Lung (tissue), 11 donors: ENCODE measurements at regions not wholly inside any gene's neighbourhood (a gene's known extent, or its start where the extent isn't known, plus 50 kb on each side); places are given as distances from the start of the nearest gene placed in this dataset.

Source experiments
- ATAC-seq: fragments of 200-7000 bp; cut with Tn5 transposase; one replicate; pipeline ENCODE4 v1.9.1; 2020; ENCODE audit warnings: moderate number of reproducible peaks; ENCODE audit not compliant: insufficient read depth, low FRiP score
- DNase-seq, 3 donors: peaks; one replicate each; pipeline ENCODE4 v3.0.0-alpha.2; 2013 to 2017
- H3K27ac ChIP-seq, 2 donors: one replicate each; pipeline ENCODE4 v1.5.1; 2013; ENCODE audit warnings: mild to moderate bottlenecking in 2 of 2, moderate library complexity in 2 of 2, control low read depth in 1 of 2, inconsistent platforms in 1 of 2, low read depth in 1 of 2, low read length in 1 of 2
- H3K27me3 ChIP-seq, 3 donors: one replicate each; pipeline ENCODE4 v1.5.1; 2013; ENCODE audit warnings: low read length in 2 of 3; ENCODE audit not compliant: control insufficient read depth in 3 of 3, insufficient read depth in 3 of 3
- H3K36me3 ChIP-seq, 4 donors: one replicate each; pipeline ENCODE4 v1.5.1; 2013; ENCODE audit warnings: low read length in 4 of 4, mild to moderate bottlenecking in 1 of 4, moderate library complexity in 1 of 4; ENCODE audit not compliant: control insufficient read depth in 4 of 4, insufficient read depth in 4 of 4
- H3K4me1 ChIP-seq, 5 donors: one replicate each; pipeline ENCODE4 v1.5.1; 2013; ENCODE audit warnings: low read length in 5 of 5, mild to moderate bottlenecking in 2 of 5, moderate library complexity in 1 of 5; ENCODE audit not compliant: control insufficient read depth in 5 of 5, insufficient read depth in 5 of 5
- H3K4me3 ChIP-seq: one replicate; pipeline ENCODE4 v1.5.1; 2013; ENCODE audit warnings: mild to moderate bottlenecking, control low read depth, moderate library complexity
- H3K9ac ChIP-seq, 2 donors: one replicate each; pipeline ENCODE4 v1.5.1; 2013; ENCODE audit warnings: low read length in 2 of 2, control low read depth in 1 of 2; ENCODE audit not compliant: insufficient read depth in 1 of 2
- H3K9me3 ChIP-seq, 4 donors: one replicate each; pipeline ENCODE4 v1.5.1; 2013; ENCODE audit warnings: low read length in 3 of 4, mild to moderate bottlenecking in 1 of 4, moderate library complexity in 1 of 4; ENCODE audit not compliant: control insufficient read depth in 4 of 4, insufficient read depth in 3 of 4
- WGBS, 2 donors: extraction: QIAGEN DNeasy Blood & Tissue Kit; methylation state at CpG; one replicate each; pipeline ENCODE4 v1.1.7; 2013; 5-methylcytosine and 5-hydroxymethylcytosine counted together
- TF ChIP-seq, protein P1 (sequence below): IDR thresholded peaks from 2 replicates; pipeline ENCODE4 v1.5.1; 2012; ENCODE audit warnings: mild to moderate bottlenecking; ENCODE audit errors: control extremely low read depth, extremely low read depth
- donor health status: control.
- donor health status: control.
- donor health status: Bipolar disorder and iron deficiency.
- donor health status: healthy.
- donor health status: DM: yes; HTN: yes; CAD: no.

DNA sequence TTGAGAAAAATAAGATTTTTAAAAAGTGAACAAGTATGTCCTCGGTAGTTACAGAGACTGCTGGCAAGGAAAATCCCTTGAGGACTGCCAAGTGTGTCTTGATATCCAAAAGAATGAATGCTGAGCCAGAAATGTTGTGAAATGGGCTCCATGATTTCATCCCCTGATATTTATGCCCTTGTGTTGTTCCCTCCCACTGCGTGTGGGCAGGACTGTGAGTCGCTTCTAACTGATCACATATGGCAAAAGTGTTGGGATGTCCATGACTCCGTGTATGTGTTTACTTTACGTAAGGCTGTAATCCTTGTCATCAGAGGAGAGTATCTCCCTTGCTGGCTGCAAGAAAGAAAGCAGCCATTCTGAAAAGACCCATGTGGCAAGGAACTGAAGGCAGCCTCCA is 285.1 kb downstream of the SS18 start:
- 71 to 83% methylated on average over 5 of the region's 5 CpGs for WGBS, 2 donors
- Histone ChIP-seq H3K9ac (no peak overlapping the region), H3K27ac (no peak overlapping the region), H3K9me3 (no peaks in the 10 kb centered on the region), H3K4me3 (no peak overlapping the region), H3K36me3 (no peaks in the 10 kb centered on the region), H3K27me3 (no peaks in the 10 kb centered on the region), H3K4me1 (peaks cover 0 to 12% (median 3%) of the 10 kb centered on the region in 5 donors)
- DNase-seq (peak; percentile 81 to 97 (median 92)), ATAC-seq (peak; percentile 83)
- TF ChIP-seq, protein P1, sequence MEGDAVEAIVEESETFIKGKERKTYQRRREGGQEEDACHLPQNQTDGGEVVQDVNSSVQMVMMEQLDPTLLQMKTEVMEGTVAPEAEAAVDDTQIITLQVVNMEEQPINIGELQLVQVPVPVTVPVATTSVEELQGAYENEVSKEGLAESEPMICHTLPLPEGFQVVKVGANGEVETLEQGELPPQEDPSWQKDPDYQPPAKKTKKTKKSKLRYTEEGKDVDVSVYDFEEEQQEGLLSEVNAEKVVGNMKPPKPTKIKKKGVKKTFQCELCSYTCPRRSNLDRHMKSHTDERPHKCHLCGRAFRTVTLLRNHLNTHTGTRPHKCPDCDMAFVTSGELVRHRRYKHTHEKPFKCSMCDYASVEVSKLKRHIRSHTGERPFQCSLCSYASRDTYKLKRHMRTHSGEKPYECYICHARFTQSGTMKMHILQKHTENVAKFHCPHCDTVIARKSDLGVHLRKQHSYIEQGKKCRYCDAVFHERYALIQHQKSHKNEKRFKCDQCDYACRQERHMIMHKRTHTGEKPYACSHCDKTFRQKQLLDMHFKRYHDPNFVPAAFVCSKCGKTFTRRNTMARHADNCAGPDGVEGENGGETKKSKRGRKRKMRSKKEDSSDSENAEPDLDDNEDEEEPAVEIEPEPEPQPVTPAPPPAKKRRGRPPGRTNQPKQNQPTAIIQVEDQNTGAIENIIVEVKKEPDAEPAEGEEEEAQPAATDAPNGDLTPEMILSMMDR = no peak

- H3K9ac ChIP-seq = no peak overlapping the region
- whole genome bisulfite sequencing, 2 donors = 92 to 95% methylated on average over 3 of the region's 3 CpGs
- ATAC-seq = no peak
- no peaks in the 10 kb centered on the region for H3K9me3 ChIP-seq
- H3K36me3 ChIP-seq = no peaks in the 10 kb centered on the region
- DNase-seq = no peak
- TF ChIP-seq, protein P1 = no peak
- H3K27me3 ChIP-seq = no peaks in the 10 kb centered on the region
- H3K27ac ChIP-seq = no peak overlapping the region
- H3K4me3 ChIP-seq = no peak overlapping the region
- H3K4me1 ChIP-seq = peaks cover 0 to 20% (median 5%) of the 10 kb centered on the region in 5 donors
Observed at GRCh38 chr18:25799231-25799630, 291.2 kb downstream of the SS18 start.

DNA sequence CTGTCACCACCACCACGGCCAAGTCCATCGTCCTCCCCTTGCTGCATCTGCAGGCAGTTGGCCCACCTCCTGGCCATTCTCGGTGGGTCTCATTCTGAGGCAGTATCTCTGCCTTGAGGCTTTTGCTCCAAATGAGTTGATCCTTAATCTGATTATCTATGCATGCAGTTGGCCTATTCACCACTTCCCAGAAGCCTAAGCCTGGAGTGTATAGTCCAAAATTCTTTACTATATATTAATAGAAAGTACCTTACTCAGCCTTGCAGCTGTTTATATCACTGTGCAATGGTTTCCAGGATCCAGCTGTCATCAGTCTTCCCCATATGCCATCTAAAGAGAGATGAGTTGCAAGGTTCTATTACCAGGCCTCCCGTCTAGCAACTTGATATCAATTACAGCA is 292.4 kb downstream of the SS18 start:
- Histone ChIP-seq H3K9me3 (no peaks in the 10 kb centered on the region), H3K4me3 (no peak overlapping the region), H3K9ac (no peak overlapping the region), H3K36me3 (no peaks in the 10 kb centered on the region), H3K27ac (no peak overlapping the region), H3K4me1 (peaks cover 0 to 21% (median 5%) of the 10 kb centered on the region in 5 donors), H3K27me3 (no peaks in the 10 kb centered on the region)
- no peak for DNase-seq
- no peak for ATAC-seq
- TF ChIP-seq, protein P1 = no peak
- 90 to 93% methylated on average over 4 of the region's 4 CpGs for WGBS, 2 donors

DNA sequence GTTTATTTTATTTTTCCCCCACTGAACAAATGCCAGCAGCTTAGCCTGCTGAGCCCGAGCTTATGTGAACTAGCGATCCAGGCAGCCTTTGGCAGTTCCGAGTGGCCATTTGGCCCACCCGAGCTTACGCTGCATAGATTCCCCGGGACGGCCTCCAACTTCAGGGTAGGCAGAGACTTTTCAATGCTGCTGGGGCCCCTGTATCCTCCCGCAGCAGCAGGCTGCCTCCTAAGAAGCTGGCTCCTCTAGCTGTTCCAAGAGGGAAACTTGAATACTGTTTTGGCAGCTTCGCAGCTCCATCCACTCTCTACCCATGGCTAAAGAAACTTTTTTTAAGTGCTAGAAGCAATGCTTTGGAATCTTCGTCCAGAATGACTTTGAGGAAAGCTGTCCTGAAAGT is 295.2 kb downstream of the SS18 start:
- H3K4me1 ChIP-seq = peaks cover 0 to 21% (median 5%) of the 10 kb centered on the region in 5 donors
- peak; percentile 70 to 86 (median 82) for DNase-seq
- H3K36me3 ChIP-seq = no peaks in the 10 kb centered on the region
- 68 to 81% methylated on average over 10 of the region's 10 CpGs for WGBS, 2 donors
- no peak for ATAC-seq
- H3K27ac ChIP-seq = no peak overlapping the region
- peaks cover 0 to 3% (median 0%) of the 10 kb centered on the region in 4 donors for H3K9me3 ChIP-seq
- H3K4me3 ChIP-seq = no peak overlapping the region
- H3K27me3 ChIP-seq = no peaks in the 10 kb centered on the region
- TF ChIP-seq, protein P1 = no peak
- H3K9ac ChIP-seq = no peak overlapping the region
